ENCODE measurements at regions not wholly inside any gene's neighbourhood (a gene's known extent, or its start where the extent isn't known, plus 50 kb on each side); places are given as distances from the start of the nearest gene placed in this dataset.
"Not testable (repeated sequence)": the region's sequence is repeated elsewhere in the genome, so short reads cannot be mapped to it uniquely, and the experiment has no call there.

GRCh38 chr12:65731771-65732170 is 92.5 kb upstream of the HMGA2 start:
- peaks cover 0 to 10% (median 4%) of the 10 kb centered on the region in 5 donors for H3K4me1 ChIP-seq (ENCODE audit: control insufficient read depth in 5 of 5, insufficient read depth in 5 of 5, low read length in 5 of 5)
- H3K9ac ChIP-seq (ENCODE audit: low read length in 5 of 5): no peak overlapping the region
- H3K27ac ChIP-seq (ENCODE audit: low read depth, low read length): no peak overlapping the region
- peaks cover 17 to 33% (median 19%) of the 10 kb centered on the region in 5 donors for H3K27me3 ChIP-seq (ENCODE audit: control insufficient read depth in 5 of 5, insufficient read depth in 4 of 5, low read length in 5 of 5)
- no peak overlapping the region for H3K4me3 ChIP-seq (ENCODE audit: low read depth in 1 of 5, low read length in 5 of 5)
- no peaks in the 10 kb centered on the region for H3K9me3 ChIP-seq (ENCODE audit: control insufficient read depth in 5 of 5, low read length in 5 of 5)
- no peaks in the 10 kb centered on the region for H3K36me3 ChIP-seq (ENCODE audit: control insufficient read depth in 5 of 5, insufficient read depth in 5 of 5, low read length in 5 of 5)

- not testable (repeated sequence) for H3K4me1 ChIP-seq (ENCODE audit: control insufficient read depth in 5 of 5, insufficient read depth in 5 of 5, low read length in 5 of 5); H3K36me3 ChIP-seq (ENCODE audit: control insufficient read depth in 5 of 5, insufficient read depth in 5 of 5, low read length in 5 of 5); H3K9ac ChIP-seq (ENCODE audit: low read length in 5 of 5); H3K27ac ChIP-seq (ENCODE audit: low read depth, low read length); H3K4me3 ChIP-seq (ENCODE audit: low read depth in 1 of 5, low read length in 5 of 5); H3K9me3 ChIP-seq (ENCODE audit: control insufficient read depth in 5 of 5, low read length in 5 of 5)
- H3K27me3 ChIP-seq (ENCODE audit: control insufficient read depth in 5 of 5, insufficient read depth in 4 of 5, low read length in 5 of 5): peaks cover 15 to 24% (median 17%) of the 10 kb centered on the region in 5 donors
Measured at GRCh38 chr12:65733643-65734042, 90.6 kb upstream of the HMGA2 start.

- H3K4me3 ChIP-seq (ENCODE audit: low read depth in 1 of 5, low read length in 5 of 5): no peak overlapping the region
- H3K27ac ChIP-seq (ENCODE audit: low read depth, low read length): no peak overlapping the region
- no peaks in the 10 kb centered on the region for H3K9me3 ChIP-seq (ENCODE audit: control insufficient read depth in 5 of 5, low read length in 5 of 5)
- H3K9ac ChIP-seq (ENCODE audit: low read length in 5 of 5): no peak overlapping the region
- H3K36me3 ChIP-seq (ENCODE audit: control insufficient read depth in 5 of 5, insufficient read depth in 5 of 5, low read length in 5 of 5): no peaks in the 10 kb centered on the region
- peaks cover 0 to 4% (median 2%) of the 10 kb centered on the region in 5 donors for H3K4me1 ChIP-seq (ENCODE audit: control insufficient read depth in 5 of 5, insufficient read depth in 5 of 5, low read length in 5 of 5)
- H3K27me3 ChIP-seq (ENCODE audit: control insufficient read depth in 5 of 5, insufficient read depth in 4 of 5, low read length in 5 of 5): peaks cover 10 to 18% (median 13%) of the 10 kb centered on the region in 5 donors
Measured at GRCh38 chr12:65734226-65734625, 90.1 kb upstream of the HMGA2 start.

- Histone ChIP-seq H3K36me3 (ENCODE audit: control insufficient read depth in 5 of 5, insufficient read depth in 5 of 5, low read length in 5 of 5) (no peaks in the 10 kb centered on the region), H3K27me3 (ENCODE audit: control insufficient read depth in 5 of 5, insufficient read depth in 4 of 5, low read length in 5 of 5) (peaks cover 0 to 10% (median 4%) of the 10 kb centered on the region in 5 donors), H3K27ac (ENCODE audit: low read depth, low read length) (no peak overlapping the region), H3K9me3 (ENCODE audit: control insufficient read depth in 5 of 5, low read length in 5 of 5) (no peaks in the 10 kb centered on the region), H3K4me1 (ENCODE audit: control insufficient read depth in 5 of 5, insufficient read depth in 5 of 5, low read length in 5 of 5) (peaks cover 0 to 22% (median 18%) of the 10 kb centered on the region in 5 donors), H3K4me3 (ENCODE audit: low read depth in 1 of 5, low read length in 5 of 5) (no peak overlapping the region), H3K9ac (ENCODE audit: low read length in 5 of 5) (no peak overlapping the region)
Measured at GRCh38 chr12:65739606-65740005, 84.7 kb upstream of the HMGA2 start.

- Histone ChIP-seq H3K4me3 (ENCODE audit: low read depth in 1 of 5, low read length in 5 of 5) (peak overlapping the region in 2 of 5 donors; percentile 70 to 85), H3K27ac (ENCODE audit: low read depth, low read length) (no peak overlapping the region), H3K4me1 (ENCODE audit: control insufficient read depth in 5 of 5, insufficient read depth in 5 of 5, low read length in 5 of 5) (peaks cover 0 to 22% (median 18%) of the 10 kb centered on the region in 5 donors), H3K9ac (ENCODE audit: low read length in 5 of 5) (no peak overlapping the region), H3K27me3 (ENCODE audit: control insufficient read depth in 5 of 5, insufficient read depth in 4 of 5, low read length in 5 of 5) (peaks cover 0 to 10% (median 4%) of the 10 kb centered on the region in 5 donors), H3K36me3 (ENCODE audit: control insufficient read depth in 5 of 5, insufficient read depth in 5 of 5, low read length in 5 of 5) (no peaks in the 10 kb centered on the region), H3K9me3 (ENCODE audit: control insufficient read depth in 5 of 5, low read length in 5 of 5) (no peaks in the 10 kb centered on the region)
Measured at GRCh38 chr12:65740506-65740872, 83.8 kb upstream of the HMGA2 start.

- H3K27ac ChIP-seq (ENCODE audit: low read depth, low read length): no peak overlapping the region
- peaks cover 0 to 7% (median 4%) of the 10 kb centered on the region in 5 donors for H3K27me3 ChIP-seq (ENCODE audit: control insufficient read depth in 5 of 5, insufficient read depth in 4 of 5, low read length in 5 of 5)
- no peaks in the 10 kb centered on the region for H3K36me3 ChIP-seq (ENCODE audit: control insufficient read depth in 5 of 5, insufficient read depth in 5 of 5, low read length in 5 of 5)
- H3K9me3 ChIP-seq (ENCODE audit: control insufficient read depth in 5 of 5, low read length in 5 of 5): no peaks in the 10 kb centered on the region
- peaks cover 0 to 22% (median 18%) of the 10 kb centered on the region in 5 donors for H3K4me1 ChIP-seq (ENCODE audit: control insufficient read depth in 5 of 5, insufficient read depth in 5 of 5, low read length in 5 of 5)
- peak overlapping the region in 3 of 5 donors; percentile 47 to 66 (median 55) for H3K9ac ChIP-seq (ENCODE audit: low read length in 5 of 5)
- H3K4me3 ChIP-seq (ENCODE audit: low read depth in 1 of 5, low read length in 5 of 5): peak overlapping the region; percentile 60 to 85 (median 70)
Measured at GRCh38 chr12:65740873-65741600, 83.2 kb upstream of the HMGA2 start.

GRCh38 chr12:65741656-65742017 is 82.6 kb upstream of the HMGA2 start:
- peaks cover 0 to 22% (median 18%) of the 10 kb centered on the region in 5 donors for H3K4me1 ChIP-seq (ENCODE audit: control insufficient read depth in 5 of 5, insufficient read depth in 5 of 5, low read length in 5 of 5)
- H3K9me3 ChIP-seq (ENCODE audit: control insufficient read depth in 5 of 5, low read length in 5 of 5): no peaks in the 10 kb centered on the region
- H3K36me3 ChIP-seq (ENCODE audit: control insufficient read depth in 5 of 5, insufficient read depth in 5 of 5, low read length in 5 of 5): no peaks in the 10 kb centered on the region
- peak overlapping the region in 3 of 5 donors; percentile 55 to 59 (median 56) for H3K9ac ChIP-seq (ENCODE audit: low read length in 5 of 5)
- H3K4me3 ChIP-seq (ENCODE audit: low read depth in 1 of 5, low read length in 5 of 5): peak overlapping the region in 4 of 5 donors; percentile 60 to 80 (median 70)
- H3K27ac ChIP-seq (ENCODE audit: low read depth, low read length): no peak overlapping the region
- H3K27me3 ChIP-seq (ENCODE audit: control insufficient read depth in 5 of 5, insufficient read depth in 4 of 5, low read length in 5 of 5): peaks cover 0 to 7% (median 4%) of the 10 kb centered on the region in 5 donors

- no peaks in the 10 kb centered on the region for H3K36me3 ChIP-seq (ENCODE audit: control insufficient read depth in 5 of 5, insufficient read depth in 5 of 5, low read length in 5 of 5)
- peaks cover 0 to 7% (median 4%) of the 10 kb centered on the region in 5 donors for H3K27me3 ChIP-seq (ENCODE audit: control insufficient read depth in 5 of 5, insufficient read depth in 4 of 5, low read length in 5 of 5)
- no peak overlapping the region for H3K27ac ChIP-seq (ENCODE audit: low read depth, low read length)
- peak overlapping the region in 3 of 5 donors; percentile 55 to 59 (median 56) for H3K9ac ChIP-seq (ENCODE audit: low read length in 5 of 5)
- no peaks in the 10 kb centered on the region for H3K9me3 ChIP-seq (ENCODE audit: control insufficient read depth in 5 of 5, low read length in 5 of 5)
- H3K4me3 ChIP-seq (ENCODE audit: low read depth in 1 of 5, low read length in 5 of 5): peak overlapping the region; percentile 35 to 80 (median 64)
- H3K4me1 ChIP-seq (ENCODE audit: control insufficient read depth in 5 of 5, insufficient read depth in 5 of 5, low read length in 5 of 5): peaks cover 0 to 22% (median 18%) of the 10 kb centered on the region in 5 donors
Measured at GRCh38 chr12:65742018-65743010, 82.0 kb upstream of the HMGA2 start.

- not testable (repeated sequence) for H3K27me3 ChIP-seq (ENCODE audit: control insufficient read depth in 5 of 5, insufficient read depth in 4 of 5, low read length in 5 of 5); H3K36me3 ChIP-seq (ENCODE audit: control insufficient read depth in 5 of 5, insufficient read depth in 5 of 5, low read length in 5 of 5); H3K9ac ChIP-seq (ENCODE audit: low read length in 5 of 5); H3K9me3 ChIP-seq (ENCODE audit: control insufficient read depth in 5 of 5, low read length in 5 of 5); H3K4me3 ChIP-seq (ENCODE audit: low read depth in 1 of 5, low read length in 5 of 5); H3K27ac ChIP-seq (ENCODE audit: low read depth, low read length)
- peaks cover 0 to 22% (median 18%) of the 10 kb centered on the region in 5 donors for H3K4me1 ChIP-seq (ENCODE audit: control insufficient read depth in 5 of 5, insufficient read depth in 5 of 5, low read length in 5 of 5)
Measured at GRCh38 chr12:65744236-65744840, 79.9 kb upstream of the HMGA2 start.
